ENCODE measurements at regions not wholly inside any gene's neighbourhood (a gene's known extent, or its start where the extent isn't known, plus 50 kb on each side); places are given as distances from the start of the nearest gene placed in this dataset.

GRCh38 chr10:78870458-78870857 lies 198.3 kb upstream of the ZMIZ1 start:
- DNase-seq (ENCODE audit: low read depth) = no peak
- TF ChIP-seq CTCF (IDR thresholded peaks at IDR 0.05; ENCODE audit: insufficient read depth, low read depth, low read length, missing control alignments) = no peak
- H3K4me3 ChIP-seq (ENCODE audit: low read depth, low read length) = no peak overlapping the region

- no peak for DNase-seq (ENCODE audit: low read depth)
- TF ChIP-seq CTCF (IDR thresholded peaks at IDR 0.05; ENCODE audit: insufficient read depth, low read depth, low read length, missing control alignments) = no peak
- H3K4me3 ChIP-seq (ENCODE audit: low read depth, low read length) = no peak overlapping the region
Measured at GRCh38 chr10:78871796-78872195, 197.0 kb upstream of the ZMIZ1 start.

- H3K4me3 ChIP-seq (ENCODE audit: low read depth, low read length) = no peak overlapping the region
- no peak for TF ChIP-seq CTCF (IDR thresholded peaks at IDR 0.05; ENCODE audit: insufficient read depth, low read depth, low read length, missing control alignments)
- DNase-seq (ENCODE audit: low read depth) = no peak
Measured at GRCh38 chr10:78873413-78873812, 195.4 kb upstream of the ZMIZ1 start.

- TF ChIP-seq CTCF (IDR thresholded peaks at IDR 0.05; ENCODE audit: insufficient read depth, low read depth, low read length, missing control alignments) = no peak
Measured at GRCh38 chr10:78875331-78875877, 193.4 kb upstream of the ZMIZ1 start.

GRCh38 chr10:78875932-78876331 lies 192.8 kb upstream of the ZMIZ1 start:
- DNase-seq (ENCODE audit: low read depth) = no peak
- no peak overlapping the region for H3K4me3 ChIP-seq (ENCODE audit: low read depth, low read length)
- TF ChIP-seq CTCF (IDR thresholded peaks at IDR 0.05; ENCODE audit: insufficient read depth, low read depth, low read length, missing control alignments) = no peak

More at GRCh38 chr10:78875331-78875877, 193.4 kb upstream of the ZMIZ1 start:
- H3K4me3 ChIP-seq (ENCODE audit: low read depth, low read length) = no peak overlapping the region
- DNase-seq (ENCODE audit: low read depth) = no peak

- no peak for DNase-seq (ENCODE audit: low read depth)
- TF ChIP-seq CTCF (IDR thresholded peaks at IDR 0.05; ENCODE audit: insufficient read depth, low read depth, low read length, missing control alignments) = no peak
- H3K4me3 ChIP-seq (ENCODE audit: low read depth, low read length) = no peak overlapping the region
Measured at GRCh38 chr10:78876449-78876848, 192.3 kb upstream of the ZMIZ1 start.

GRCh38 chr10:78879621-78880020 lies 189.1 kb upstream of the ZMIZ1 start:
- no peak for TF ChIP-seq CTCF (IDR thresholded peaks at IDR 0.05; ENCODE audit: insufficient read depth, low read depth, low read length, missing control alignments)
- DNase-seq (ENCODE audit: low read depth) = no peak
- no peak overlapping the region for H3K4me3 ChIP-seq (ENCODE audit: low read depth, low read length)

All from GM12865 (cell line).